Calu3 (cell line): ENCODE measurements at regions not wholly inside any gene's neighbourhood (a gene's known extent, or its start where the extent isn't known, plus 50 kb on each side); places are given as distances from the start of the nearest gene placed in this dataset.
"Not testable (repeated sequence)": the region's sequence is repeated elsewhere in the genome, so short reads cannot be mapped to it uniquely, and the experiment has no call there.

Experiments used
- BruUV-seq: library from RNA; stranded (reverse); fragments of 400-500 nt; replicated peaks from 2 replicates; lab custom pipeline; 2021; lab: Mats Ljungman, UMichigan
- CTCF ChIA-PET: fragments of 300-600 bp; sonication (Branson Sonifier 250); formaldehyde crosslinking; loops from one replicate; lab custom pipeline; 2022; ENCODE audit warnings: antibody characterized with exemption; lab: Charles Lee
- DNase-seq: peaks from one replicate; pipeline ENCODE4 v3.0.0; 2022
- H3K27ac Mint-ChIP-seq: one replicate; pipeline ENCODE4 v1.8.0; 2022; ENCODE audit warnings: mixed read lengths; ENCODE audit not compliant: unreplicated experiment
- H3K27me3 Mint-ChIP-seq: one replicate; pipeline ENCODE4 v1.8.0; 2022; ENCODE audit warnings: mixed read lengths; ENCODE audit not compliant: unreplicated experiment
- H3K36me3 Mint-ChIP-seq: one replicate; pipeline ENCODE4 v1.8.0; 2022; ENCODE audit warnings: mild to moderate bottlenecking, moderate library complexity, mixed read lengths; ENCODE audit not compliant: insufficient read depth, unreplicated experiment
- H3K4me1 Mint-ChIP-seq: one replicate; pipeline ENCODE4 v1.8.0; 2022; ENCODE audit warnings: mild to moderate bottlenecking, low read depth, mixed read lengths; ENCODE audit not compliant: unreplicated experiment
- H3K4me3 Mint-ChIP-seq: one replicate; pipeline ENCODE4 v1.8.0; 2022; ENCODE audit warnings: mild to moderate bottlenecking, low read depth, moderate library complexity, mixed read lengths; ENCODE audit not compliant: unreplicated experiment
- H3K9me3 Mint-ChIP-seq: one replicate; pipeline ENCODE4 v1.8.0; 2022; ENCODE audit warnings: low read depth, mixed read lengths; ENCODE audit not compliant: unreplicated experiment
- CTCF ChIP-seq: fragments of 200-600 bp; IDR thresholded peaks from one replicate; pipeline ENCODE4 v1.8.0; 2022; ENCODE audit warnings: antibody characterized with exemption; ENCODE audit not compliant: unreplicated experiment
- intact Hi-C: fragments of 100-400 bp; cut with micrococcal nuclease; formaldehyde crosslinking; loops from one replicate; pipeline ENCODE4 v1.10.0; 2022; ENCODE audit not compliant: unreplicated experiment

- Mint-ChIP-seq H3K27ac (no peak overlapping the region), H3K4me1 (no peaks in the 10 kb centered on the region), H3K4me3 (no peak overlapping the region), H3K27me3 (peaks cover 32% of the 10 kb centered on the region), H3K9me3 (no peaks in the 10 kb centered on the region), H3K36me3 (no peaks in the 10 kb centered on the region)
- intact Hi-C loops, result no loop called here
- BruUV-seq, result no TSS peak
- TF ChIP-seq CTCF, result no peak
- CTCF ChIA-PET, result interaction anchor here (0.6 kb wide), 1 partner anchor 609 kb away, joined by 11 read pairs; no protein-coding TSS in a partner anchor
- DNase-seq, result no peak
These were observed 214.9 kb upstream of the DDHD1 start for GRCh38 chr14:53368066-53368465.

- DNase-seq, result no peak
- BruUV-seq, result no TSS peak
- H3K27me3 Mint-ChIP-seq, result peaks cover 28% of the 10 kb centered on the region
- intact Hi-C loops, result no loop called here
- CTCF ChIA-PET, result no interaction called here
- no peaks in the 10 kb centered on the region for H3K9me3 Mint-ChIP-seq
- no peaks in the 10 kb centered on the region for H3K36me3 Mint-ChIP-seq
- H3K4me1 Mint-ChIP-seq, result no peaks in the 10 kb centered on the region
- H3K27ac Mint-ChIP-seq, result no peak overlapping the region
- no peak for TF ChIP-seq CTCF
- H3K4me3 Mint-ChIP-seq, result no peak overlapping the region
These were observed 214.5 kb upstream of the DDHD1 start for GRCh38 chr14:53367644-53368026.

GRCh38 chr14:53365486-53366130, 212.5 kb upstream of the DDHD1 start:
- Mint-ChIP-seq H3K36me3 (no peaks in the 10 kb centered on the region), H3K9me3 (no peaks in the 10 kb centered on the region), H3K27ac (no peak overlapping the region), H3K4me3 (no peak overlapping the region), H3K27me3 (peaks cover 7% of the 10 kb centered on the region), H3K4me1 (no peaks in the 10 kb centered on the region)
- DNase-seq, result no peak
- BruUV-seq, result no TSS peak
- intact Hi-C loops, result no loop called here
- CTCF ChIA-PET, result no interaction called here
- TF ChIP-seq CTCF, result no peak

- H3K4me3 Mint-ChIP-seq, DNase-seq, BruUV-seq: not testable (repeated sequence)
These were observed 209.8 kb upstream of the DDHD1 start for GRCh38 chr14:53362916-53363315.

GRCh38 chr14:53360829-53361228, 207.7 kb upstream of the DDHD1 start:
- H3K27me3 Mint-ChIP-seq, result peaks cover 7% of the 10 kb centered on the region
- BruUV-seq, result no TSS peak

More at GRCh38 chr14:53362916-53363315, 209.8 kb upstream of the DDHD1 start:
- H3K27me3 Mint-ChIP-seq, H3K4me1 Mint-ChIP-seq, CTCF ChIA-PET, H3K36me3 Mint-ChIP-seq, intact Hi-C loops, H3K27ac Mint-ChIP-seq, H3K9me3 Mint-ChIP-seq: not testable (repeated sequence)

More at GRCh38 chr14:53360829-53361228, 207.7 kb upstream of the DDHD1 start:
- no peaks in the 10 kb centered on the region for H3K36me3 Mint-ChIP-seq
- TF ChIP-seq CTCF, result no peak
- no peak overlapping the region for H3K27ac Mint-ChIP-seq
- no peak for DNase-seq
- no peak overlapping the region for H3K4me3 Mint-ChIP-seq
- intact Hi-C loops, result no loop called here
- no peaks in the 10 kb centered on the region for H3K4me1 Mint-ChIP-seq
- no peaks in the 10 kb centered on the region for H3K9me3 Mint-ChIP-seq
- CTCF ChIA-PET, result interaction anchor here (0.6 kb wide), 1 partner anchor 445 kb away, joined by 5 read pairs; no protein-coding TSS in a partner anchor
